Endothelial cell of umbilical vein (primary cell): ENCODE measurements at regions not wholly inside any gene's neighbourhood (a gene's known extent, or its start where the extent isn't known, plus 50 kb on each side); places are given as distances from the start of the nearest gene placed in this dataset.

Experiments used
- BruUV-seq: library from RNA; stranded (reverse); fragments of 400-500 nt; replicated peaks from 2 replicates; lab custom pipeline; 2021; lab: Mats Ljungman, UMichigan
- CTCF ChIA-PET: fragments of 300-600, 350-600 bp; sonication (Branson Sonifier 250); formaldehyde crosslinking; loops from one replicate; lab custom pipeline; 2021; ENCODE audit warnings: antibody characterized with exemption, inconsistent platforms; lab: Charles Lee
- POLR2A ChIA-PET: fragments of 300-600, 350-600 bp; sonication (Branson Sonifier 250); formaldehyde crosslinking; loops from one replicate; lab custom pipeline; 2021; ENCODE audit warnings: antibody characterized with exemption, inconsistent platforms; lab: Charles Lee
- DNase-seq: peaks from one replicate; pipeline ENCODE4 v3.0.0-alpha.2; 2011; ENCODE audit warnings: low read depth, low spot score
- FAIRE-seq: peaks from 2 replicates; lab custom pipeline; 2011; peaks lifted over from hg19 to GRCh38; lab: Jason Lieb, UNC
- H2AFZ ChIP-seq: 2 replicates; pipeline ENCODE4 v1.6.0; 2012; ENCODE audit warnings: low read depth, low read length, control low read depth, inconsistent platforms
- H3K27ac ChIP-seq: 2 replicates; pipeline ENCODE4 v1.5.1; 2011; ENCODE audit warnings: low read depth, mild to moderate bottlenecking, control low read depth, low read length, moderate library complexity; ENCODE audit not compliant: insufficient read depth
- H3K27me3 ChIP-seq, 2 experiments: 2 replicates each; pipeline versions ENCODE4 v1.6.0 to v1.6.1; 2011; ENCODE audit warnings: low read length in 2 of 2, mixed read lengths in 1 of 2; ENCODE audit not compliant: control insufficient read depth in 2 of 2, insufficient read depth in 2 of 2
- H3K36me3 ChIP-seq, 2 experiments: 2 replicates in 1 of 2; 3 replicates in 1 of 2; pipeline ENCODE4 v1.5.1; 2011; ENCODE audit warnings: low read length in 2 of 2, mild to moderate bottlenecking in 1 of 2, moderate library complexity in 1 of 2; ENCODE audit not compliant: control insufficient read depth in 2 of 2, insufficient read depth in 2 of 2; ENCODE audit errors: extremely low read depth in 1 of 2
- H3K4me1 ChIP-seq: 3 replicates; pipeline ENCODE4 v1.5.1; 2011; ENCODE audit warnings: mild to moderate bottlenecking, low read length; ENCODE audit not compliant: control insufficient read depth, insufficient read depth; ENCODE audit errors: extremely low read depth
- H3K4me2 ChIP-seq: 2 replicates; pipeline ENCODE4 v1.6.1; 2011; ENCODE audit warnings: low read length, control low read depth, mixed read lengths; ENCODE audit not compliant: insufficient read depth
- H3K4me3 ChIP-seq, 3 experiments: fragments of 200-600 bp in 1 of 3; sonication (generic), shearing (Covaris generic) in 1 of 3; replicated peaks in 1 of 3; 2 replicates each; pipeline ENCODE4 v1.5.1; 2011 to 2016; ENCODE audit warnings: control low read depth in 3 of 3, low read length in 3 of 3, mild to moderate bottlenecking in 2 of 3, inconsistent platforms in 1 of 3, low read depth in 1 of 3, moderate library complexity in 1 of 3; ENCODE audit not compliant: insufficient read depth in 1 of 3
- H3K79me2 ChIP-seq: 2 replicates; pipeline ENCODE4 v1.6.0; 2012; ENCODE audit warnings: low read length, inconsistent platforms; ENCODE audit not compliant: control insufficient read depth, insufficient read depth
- H3K9ac ChIP-seq: replicated peaks from 2 replicates; pipeline ENCODE3; 2011; ENCODE audit warnings: low read length, control low read depth; ENCODE audit not compliant: insufficient read depth; ENCODE audit errors: extremely low read depth
- H3K9me1 ChIP-seq: replicated peaks from 3 replicates; pipeline ENCODE4 v1.6.0; 2011; ENCODE audit warnings: mild to moderate bottlenecking, low read length; ENCODE audit not compliant: control insufficient read depth, insufficient read depth; ENCODE audit errors: extremely low read depth
- H3K9me3 ChIP-seq: replicated peaks from 2 replicates; pipeline ENCODE4 v1.5.1; 2012; ENCODE audit warnings: low read length, inconsistent platforms; ENCODE audit not compliant: control insufficient read depth, insufficient read depth
- H4K20me1 ChIP-seq: replicated peaks from 2 replicates; pipeline ENCODE3; 2011; ENCODE audit warnings: mild to moderate bottlenecking, low read length; ENCODE audit not compliant: control insufficient read depth, insufficient read depth; ENCODE audit errors: extremely low read depth
- EZH2 ChIP-seq: IDR thresholded peaks from 2 replicates; pipeline ENCODE4 v1.6.1; 2012; ENCODE audit warnings: borderline replicate concordance, low read depth, mild to moderate bottlenecking, moderate library complexity, low read length, inconsistent platforms; ENCODE audit not compliant: severe bottlenecking
- FOS ChIP-seq: IDR thresholded peaks from 2 replicates; pipeline ENCODE4 v1.6.1; 2011; ENCODE audit warnings: mild to moderate bottlenecking, low read length, moderate library complexity, borderline replicate concordance; ENCODE audit not compliant: insufficient read depth
- GATA2 ChIP-seq: IDR thresholded peaks from 2 replicates; pipeline ENCODE4 v1.7.0; 2011; ENCODE audit warnings: low read depth, mild to moderate bottlenecking, moderate library complexity, mixed read lengths, low read length; ENCODE audit not compliant: insufficient read length, insufficient read depth
- JUN ChIP-seq: IDR thresholded peaks from 2 replicates; pipeline ENCODE4 v1.6.1; 2011; ENCODE audit warnings: borderline replicate concordance, low read depth; ENCODE audit not compliant: insufficient read length, insufficient read depth
- MYC ChIP-seq: IDR thresholded peaks from one replicate; pipeline ENCODE4 v1.6.1; 2011; ENCODE audit warnings: mild to moderate bottlenecking, low read depth, low read length
- POLR2A ChIP-seq: IDR thresholded peaks from 2 replicates; pipeline ENCODE4 v1.6.1; 2012; ENCODE audit warnings: low read depth, mild to moderate bottlenecking, control low read depth, low read length
- POLR2AphosphoS5 ChIP-seq: IDR thresholded peaks from 2 replicates; pipeline ENCODE4 v1.6.1; 2012; ENCODE audit warnings: low read depth, mild to moderate bottlenecking, control low read depth, low read length, moderate library complexity; ENCODE audit not compliant: insufficient read depth
- dilution Hi-C: fragments of 300-500 bp; cut with MboI; formaldehyde crosslinking; loops from one replicate; pipeline ENCODE4 v1.15.0; 2019; ENCODE audit warnings: low sequenced_read_pairs; ENCODE audit not compliant: extremely low pct_ligation_motif_present
- intact Hi-C: fragments of 100-400 bp; cut with micrococcal nuclease; formaldehyde crosslinking; loops from one replicate; pipeline ENCODE4 v1.10.0; 2022
- TF ChIP-seq, protein P1 (sequence below): IDR thresholded peaks from 2 replicates; pipeline ENCODE4 v1.6.1; 2011; ENCODE audit not compliant: insufficient read depth, insufficient read length
- TF ChIP-seq, protein P2 (sequence below), 2 donors: IDR thresholded peaks; 1 replicate in 1 of 2; 2 replicates in 1 of 2; pipeline ENCODE4 v1.5.1; 2011; ENCODE audit warnings: low read length in 2 of 2, mild to moderate bottlenecking in 2 of 2, moderate library complexity in 2 of 2, control low read depth in 1 of 2, inconsistent platforms in 1 of 2, low read depth in 1 of 2; ENCODE audit not compliant: insufficient read depth in 1 of 2; ENCODE audit errors: extremely low read depth in 1 of 2

DNA sequence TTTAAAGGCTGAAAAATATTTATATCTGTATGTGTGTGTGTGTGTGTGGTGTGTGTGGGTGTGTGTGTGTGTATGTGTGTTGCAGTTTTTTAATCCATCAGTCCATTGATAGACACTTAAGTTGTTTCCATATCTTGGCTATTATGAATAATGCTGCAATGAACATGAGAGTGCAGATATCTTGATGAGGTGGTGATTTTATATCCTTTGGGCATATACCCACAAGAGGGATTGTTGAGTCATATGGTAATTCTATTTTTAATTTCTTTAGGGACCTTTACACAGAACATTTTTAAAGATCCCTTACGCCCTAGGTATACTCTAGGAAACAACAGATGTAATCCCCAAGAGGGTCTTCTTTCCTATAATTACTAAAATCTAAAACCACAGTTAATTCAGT lies 154.5 kb upstream of the CLEC14A start:
- FAIRE-seq (no peak), DNase-seq (no peak)
- H3K27me3 ChIP-seq = no peaks in the 10 kb centered on the region
- no peak for TF ChIP-seq FOS
- no peak for TF ChIP-seq POLR2A
- TF ChIP-seq, protein P1, sequence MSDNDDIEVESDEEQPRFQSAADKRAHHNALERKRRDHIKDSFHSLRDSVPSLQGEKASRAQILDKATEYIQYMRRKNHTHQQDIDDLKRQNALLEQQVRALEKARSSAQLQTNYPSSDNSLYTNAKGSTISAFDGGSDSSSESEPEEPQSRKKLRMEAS = no peak
- no peak for TF ChIP-seq EZH2
- no peak for TF ChIP-seq GATA2
- TF ChIP-seq MYC = no peak
- TF ChIP-seq, protein P2, sequence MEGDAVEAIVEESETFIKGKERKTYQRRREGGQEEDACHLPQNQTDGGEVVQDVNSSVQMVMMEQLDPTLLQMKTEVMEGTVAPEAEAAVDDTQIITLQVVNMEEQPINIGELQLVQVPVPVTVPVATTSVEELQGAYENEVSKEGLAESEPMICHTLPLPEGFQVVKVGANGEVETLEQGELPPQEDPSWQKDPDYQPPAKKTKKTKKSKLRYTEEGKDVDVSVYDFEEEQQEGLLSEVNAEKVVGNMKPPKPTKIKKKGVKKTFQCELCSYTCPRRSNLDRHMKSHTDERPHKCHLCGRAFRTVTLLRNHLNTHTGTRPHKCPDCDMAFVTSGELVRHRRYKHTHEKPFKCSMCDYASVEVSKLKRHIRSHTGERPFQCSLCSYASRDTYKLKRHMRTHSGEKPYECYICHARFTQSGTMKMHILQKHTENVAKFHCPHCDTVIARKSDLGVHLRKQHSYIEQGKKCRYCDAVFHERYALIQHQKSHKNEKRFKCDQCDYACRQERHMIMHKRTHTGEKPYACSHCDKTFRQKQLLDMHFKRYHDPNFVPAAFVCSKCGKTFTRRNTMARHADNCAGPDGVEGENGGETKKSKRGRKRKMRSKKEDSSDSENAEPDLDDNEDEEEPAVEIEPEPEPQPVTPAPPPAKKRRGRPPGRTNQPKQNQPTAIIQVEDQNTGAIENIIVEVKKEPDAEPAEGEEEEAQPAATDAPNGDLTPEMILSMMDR (IDR thresholded peaks at IDR 0.05; ENCODE audit: extremely low read depth in 1 of 2, insufficient read depth in 1 of 2, low read depth in 1 of 2, low read length in 2 of 2) = no peak
- no peak for TF ChIP-seq POLR2AphosphoS5
- no peak for TF ChIP-seq JUN
- intact Hi-C loops = no loop called here
- no peak overlapping the region for H3K4me2 ChIP-seq
- no peaks in the 10 kb centered on the region for H3K9me1 ChIP-seq
- no peak overlapping the region for H3K4me3 ChIP-seq
- H2AFZ ChIP-seq = no peak overlapping the region
- no peak overlapping the region for H3K9ac ChIP-seq
- no peaks in the 10 kb centered on the region for H3K36me3 ChIP-seq
- dilution Hi-C loops = no loop called here
- ChIA-PET POLR2A (no interaction called here), CTCF (no interaction called here)
- no peaks in the 10 kb centered on the region for H3K79me2 ChIP-seq
- no peaks in the 10 kb centered on the region for H3K9me3 ChIP-seq
- no peak overlapping the region for H3K27ac ChIP-seq
- peaks cover 10% of the 10 kb centered on the region for H3K4me1 ChIP-seq
- H4K20me1 ChIP-seq = no peaks in the 10 kb centered on the region
- BruUV-seq = no TSS peak
